ENCODE measurements at regions not wholly inside any gene's neighbourhood (a gene's known extent, or its start where the extent isn't known, plus 50 kb on each side); places are given as distances from the start of the nearest gene placed in this dataset.
A peak's percentile ranks its signal among the peaks of the same experiment; 100 is the strongest.

DNA sequence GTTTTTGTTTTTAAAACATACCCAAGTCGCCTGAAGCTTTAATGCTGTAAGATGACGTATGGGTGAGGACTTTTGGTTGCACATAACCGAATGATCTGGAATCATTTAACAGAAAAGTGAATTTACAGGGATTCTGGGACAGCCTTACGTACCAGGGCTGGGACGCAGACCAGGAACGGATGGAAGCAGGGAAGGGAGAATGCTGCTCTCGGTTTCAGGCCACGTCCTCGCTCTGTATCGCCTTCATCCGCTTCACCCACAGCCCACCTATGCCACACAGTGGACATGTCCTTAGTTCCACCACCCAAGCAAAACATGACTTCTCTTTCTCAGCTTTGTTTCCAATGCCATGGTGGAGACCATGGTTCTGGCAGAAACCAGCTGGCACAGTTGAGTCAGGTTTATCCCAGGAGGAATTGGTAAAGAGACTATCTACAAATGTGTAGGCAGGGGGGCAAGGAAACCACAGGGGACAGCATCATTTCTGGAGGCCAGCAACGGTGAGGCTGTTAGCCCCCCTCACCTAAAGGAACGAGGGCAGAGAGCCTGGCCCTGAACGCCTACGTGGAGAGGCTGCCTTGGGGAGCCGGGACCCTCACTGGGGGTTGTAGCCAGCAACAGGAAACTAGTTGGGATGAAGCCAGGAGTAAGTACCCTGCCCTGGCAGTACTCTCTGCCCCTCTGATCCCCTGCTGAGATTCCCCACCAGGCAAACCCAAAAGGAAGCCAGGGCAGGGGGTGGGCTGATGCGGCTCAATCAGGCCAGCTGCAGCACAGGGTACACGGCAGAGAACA lies 132.5 kb downstream of the NDUFA10 start:
- in situ Hi-C loops (cut with HindIII; ENCODE audit: low pct_unique_long_range_greater_than_20kb, low sequenced_read_pairs), result no loop called here
- no peak for DNase-seq (ENCODE audit: low read depth in 1 of 2, low spot score in 1 of 2)

DNA sequence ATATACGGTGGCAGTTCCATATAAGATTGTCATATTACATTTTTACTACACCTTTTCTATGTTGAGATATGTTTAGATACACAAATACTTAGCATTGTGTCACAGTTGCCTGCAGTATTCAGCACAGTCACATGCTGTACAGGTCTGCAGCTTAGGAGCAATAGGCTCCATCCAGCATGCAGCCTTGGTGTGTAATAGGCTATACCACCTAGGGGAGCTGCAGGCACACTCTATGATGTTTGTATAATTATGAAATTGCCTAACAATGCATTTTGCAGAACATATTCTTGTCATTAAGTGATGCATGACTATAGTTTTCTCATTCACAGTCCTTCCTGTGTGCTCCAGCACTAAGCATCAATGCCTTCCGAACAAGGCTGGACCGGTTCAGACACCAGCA lies 133.4 kb downstream of the NDUFA10 start:
- in situ Hi-C loops (cut with HindIII; ENCODE audit: low pct_unique_long_range_greater_than_20kb, low sequenced_read_pairs), result no loop called here
- DNase-seq (ENCODE audit: low read depth in 1 of 2, low spot score in 1 of 2), result no peak
- TF ChIP-seq JUND (IDR thresholded peaks at IDR 0.05; ENCODE audit: low read depth), result no peak

More for the DNA sequence above, 132.5 kb downstream of the NDUFA10 start:
- no peak for TF ChIP-seq JUND (IDR thresholded peaks at IDR 0.05; ENCODE audit: low read depth)

DNA sequence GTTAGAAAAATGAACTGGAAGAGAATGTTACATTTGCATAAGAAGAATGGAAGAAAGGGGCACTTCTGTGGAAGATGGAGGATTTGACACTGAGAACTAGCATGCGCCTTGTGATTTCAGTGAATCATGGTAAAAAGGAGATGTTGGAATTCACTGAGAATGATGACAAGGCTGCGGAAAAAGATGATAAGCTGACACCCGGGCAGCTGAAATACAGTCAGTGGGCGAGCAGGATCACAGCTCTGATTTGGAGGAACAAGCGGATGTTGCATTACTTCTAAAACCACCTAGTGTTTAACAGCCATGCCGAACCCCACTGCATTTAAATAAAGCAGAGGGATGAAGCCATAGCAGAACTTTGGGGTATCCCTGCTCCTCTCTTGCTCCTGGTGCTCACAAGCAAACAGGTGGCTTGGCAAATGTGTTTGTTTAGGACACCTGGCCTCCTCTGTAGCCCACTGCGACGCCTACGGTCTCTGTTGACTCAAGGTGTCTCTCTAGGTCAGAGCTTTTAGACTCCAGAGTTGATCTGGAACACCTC lies 134.9 kb downstream of the NDUFA10 start:
- DNase-seq (ENCODE audit: low read depth in 1 of 2, low spot score in 1 of 2), result no peak
- in situ Hi-C loops (cut with HindIII; ENCODE audit: low pct_unique_long_range_greater_than_20kb, low sequenced_read_pairs), result no loop called here
- TF ChIP-seq JUND (IDR thresholded peaks at IDR 0.05; ENCODE audit: low read depth), result no peak

GRCh38 chr2:239889641-239890121 lies 135.5 kb downstream of the NDUFA10 start:
- no peak for DNase-seq (ENCODE audit: low read depth in 1 of 2, low spot score in 1 of 2)
- no peak for TF ChIP-seq JUND (IDR thresholded peaks at IDR 0.05; ENCODE audit: low read depth)
- in situ Hi-C loops (cut with HindIII; ENCODE audit: low pct_unique_long_range_greater_than_20kb, low sequenced_read_pairs), result no loop called here

DNA sequence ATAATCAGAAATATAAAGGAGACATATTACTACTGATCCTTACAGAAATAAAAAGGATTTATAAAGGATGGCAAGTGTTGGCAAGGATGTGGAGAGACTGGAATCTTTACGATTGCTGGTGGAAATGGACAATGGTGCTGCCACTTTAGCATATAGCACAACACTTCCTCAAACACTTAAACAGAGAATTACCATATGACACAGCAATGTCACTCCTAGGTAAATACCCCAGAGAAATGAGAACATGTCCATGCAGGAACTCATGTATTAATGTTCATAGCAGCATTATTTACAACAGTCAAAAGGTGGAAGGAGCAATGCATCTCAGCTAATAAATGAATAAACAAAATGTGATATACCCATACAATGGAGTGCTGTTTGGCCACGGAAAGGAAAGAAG lies 137.5 kb downstream of the NDUFA10 start:
- no peak for TF ChIP-seq JUND (IDR thresholded peaks at IDR 0.05; ENCODE audit: low read depth)
- in situ Hi-C loops (cut with HindIII; ENCODE audit: low pct_unique_long_range_greater_than_20kb, low sequenced_read_pairs), result no loop called here

GRCh38 chr2:239886781-239887180 lies 138.4 kb downstream of the NDUFA10 start:
- in situ Hi-C loops (cut with HindIII; ENCODE audit: low pct_unique_long_range_greater_than_20kb, low sequenced_read_pairs), result no loop called here
- DNase-seq (ENCODE audit: low read depth in 1 of 2, low spot score in 1 of 2), result no peak
- TF ChIP-seq JUND (IDR thresholded peaks at IDR 0.05; ENCODE audit: low read depth), result no peak

More for the DNA sequence above, 137.5 kb downstream of the NDUFA10 start:
- peak in 1 of 2 experiments; percentile 20 for DNase-seq (ENCODE audit: low read depth in 1 of 2, low spot score in 1 of 2)

GRCh38 chr2:239884875-239885274 lies 140.3 kb downstream of the NDUFA10 start:
- DNase-seq (ENCODE audit: low read depth in 1 of 2, low spot score in 1 of 2), result no peak

GRCh38 chr2:239884051-239884405 lies 141.1 kb downstream of the NDUFA10 start:
- in situ Hi-C loops (cut with HindIII; ENCODE audit: low pct_unique_long_range_greater_than_20kb, low sequenced_read_pairs), result no loop called here
- no peak for TF ChIP-seq JUND (IDR thresholded peaks at IDR 0.05; ENCODE audit: low read depth)
- DNase-seq (ENCODE audit: low read depth in 1 of 2, low spot score in 1 of 2), result no peak

More at GRCh38 chr2:239884875-239885274, 140.3 kb downstream of the NDUFA10 start:
- in situ Hi-C loops (cut with HindIII; ENCODE audit: low pct_unique_long_range_greater_than_20kb, low sequenced_read_pairs), result no loop called here
- no peak for TF ChIP-seq JUND (IDR thresholded peaks at IDR 0.05; ENCODE audit: low read depth)

GRCh38 chr2:239883326-239884050 lies 141.7 kb downstream of the NDUFA10 start:
- TF ChIP-seq JUND (IDR thresholded peaks at IDR 0.05; ENCODE audit: low read depth), result no peak
- DNase-seq (ENCODE audit: low read depth in 1 of 2, low spot score in 1 of 2), result no peak
- in situ Hi-C loops (cut with HindIII; ENCODE audit: low pct_unique_long_range_greater_than_20kb, low sequenced_read_pairs), result no loop called here

DNA sequence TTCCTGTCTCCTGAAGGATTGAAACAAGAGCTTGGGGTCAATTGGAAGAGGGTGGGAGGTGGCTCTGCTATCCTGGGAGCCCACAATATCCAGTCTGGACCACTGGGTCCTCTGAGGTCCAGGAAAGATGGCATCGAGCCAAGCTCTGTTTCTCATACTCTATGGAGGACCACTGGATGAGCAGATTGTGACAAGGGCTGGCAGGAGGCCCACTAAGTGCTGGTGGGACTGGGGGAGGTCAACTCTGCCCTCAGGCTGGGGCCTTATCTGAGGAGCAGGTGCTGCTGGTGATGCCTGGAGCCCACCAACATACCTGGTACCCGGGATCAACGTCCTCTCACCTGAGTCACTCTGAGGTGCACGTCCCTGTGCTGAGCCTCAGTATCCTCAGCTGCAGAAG lies 142.4 kb downstream of the NDUFA10 start:
- in situ Hi-C loops (cut with HindIII; ENCODE audit: low pct_unique_long_range_greater_than_20kb, low sequenced_read_pairs), result no loop called here
- no peak for DNase-seq (ENCODE audit: low read depth in 1 of 2, low spot score in 1 of 2)
- TF ChIP-seq JUND (IDR thresholded peaks at IDR 0.05; ENCODE audit: low read depth), result no peak

- in situ Hi-C loops (cut with HindIII; ENCODE audit: low pct_unique_long_range_greater_than_20kb, low sequenced_read_pairs), result no loop called here
- TF ChIP-seq JUND (IDR thresholded peaks at IDR 0.05; ENCODE audit: low read depth), result no peak
- peak; percentile 41 to 82 for DNase-seq (ENCODE audit: low read depth in 1 of 2, low spot score in 1 of 2)
These were observed 142.8 kb downstream of the NDUFA10 start for GRCh38 chr2:239882331-239882732.

DNA sequence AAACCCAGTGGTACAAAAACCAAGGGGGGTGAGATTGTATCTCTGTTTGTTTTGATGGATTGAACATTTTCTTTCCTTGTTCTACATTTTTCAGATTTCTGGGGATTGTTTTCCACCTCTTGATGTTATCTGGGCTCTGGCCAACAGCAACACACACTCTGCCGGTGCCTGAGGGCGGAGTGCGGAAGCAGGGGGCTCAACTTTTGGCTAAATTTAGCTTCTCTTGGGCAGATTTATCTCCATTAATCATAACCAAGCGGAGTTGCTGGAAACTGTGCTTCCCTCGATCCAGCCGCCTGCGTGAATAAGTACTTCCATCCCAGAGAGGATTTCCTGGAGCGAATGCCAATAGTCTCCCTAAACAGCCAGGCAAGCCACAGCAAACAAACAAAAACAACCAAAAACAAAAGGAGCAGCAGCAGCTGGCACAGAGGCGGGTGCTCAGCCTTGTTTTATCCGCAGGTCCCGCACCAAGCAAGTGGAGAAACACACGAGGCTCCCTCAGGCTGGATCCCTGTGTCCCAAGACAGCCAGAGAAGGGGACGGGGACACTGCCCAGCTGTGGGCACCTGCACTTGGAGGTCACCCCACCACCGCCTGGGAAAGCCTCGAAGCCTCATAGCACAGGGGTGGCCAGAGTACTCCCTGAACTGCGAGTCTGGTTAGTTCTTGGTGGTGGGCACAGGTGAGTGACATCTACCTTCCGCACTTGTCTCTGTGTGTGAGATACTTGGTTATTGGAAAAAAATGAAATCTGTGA lies 143.4 kb downstream of the NDUFA10 start:
- TF ChIP-seq JUND (IDR thresholded peaks at IDR 0.05; ENCODE audit: low read depth), result no peak
- DNase-seq (ENCODE audit: low read depth in 1 of 2, low spot score in 1 of 2), result no peak
- in situ Hi-C loops (cut with HindIII; ENCODE audit: low pct_unique_long_range_greater_than_20kb, low sequenced_read_pairs), result no loop called here
